OCI-LY3 (cell line): ENCODE measurements at regions not wholly inside any gene's neighbourhood (a gene's known extent, or its start where the extent isn't known, plus 50 kb on each side); places are given as distances from the start of the nearest gene placed in this dataset.

Experiments used
- CTCF ChIP-seq: fragments of 200-600, 300-600 bp; sonication (generic); IDR thresholded peaks from 2 replicates; pipeline ENCODE4 v1.5.1; 2014; ENCODE audit warnings: antibody characterized with exemption, low read length, low read depth
- EZH2phosphoT487 ChIP-seq: fragments of 200-600 bp; shearing (Covaris generic); IDR thresholded peaks from 2 replicates; pipeline ENCODE4 v1.6.1; 2018; ENCODE audit warnings: antibody characterized with exemption, mixed run types, low read depth

- TF ChIP-seq CTCF (no peak), EZH2phosphoT487 (no peak)
Observed at GRCh38 chr6:148682252-148682651, 64.6 kb upstream of the UST start.
